ENCODE measurements at regions not wholly inside any gene's neighbourhood (a gene's known extent, or its start where the extent isn't known, plus 50 kb on each side); places are given as distances from the start of the nearest gene placed in this dataset.

DNA sequence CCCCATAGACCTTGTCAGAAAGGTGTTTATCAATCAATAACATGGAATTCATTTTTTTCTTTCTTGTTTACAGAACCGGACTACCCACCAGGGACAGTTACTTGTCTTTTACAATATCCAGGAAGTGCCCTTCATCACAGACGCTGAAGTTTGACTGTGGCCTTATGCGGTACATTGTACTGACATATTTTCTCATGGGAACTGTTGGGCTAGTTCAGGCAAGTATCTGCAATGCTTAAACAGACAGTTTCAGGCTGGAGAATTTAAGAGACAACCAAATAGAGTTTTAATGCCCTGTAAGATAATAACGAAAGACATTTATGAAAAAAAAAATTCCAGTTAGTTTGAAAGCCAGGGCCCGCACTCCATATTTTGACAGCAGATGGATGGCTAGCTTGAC lies 246.4 kb downstream of the GATA3 start:
- TF ChIP-seq, protein P1, sequence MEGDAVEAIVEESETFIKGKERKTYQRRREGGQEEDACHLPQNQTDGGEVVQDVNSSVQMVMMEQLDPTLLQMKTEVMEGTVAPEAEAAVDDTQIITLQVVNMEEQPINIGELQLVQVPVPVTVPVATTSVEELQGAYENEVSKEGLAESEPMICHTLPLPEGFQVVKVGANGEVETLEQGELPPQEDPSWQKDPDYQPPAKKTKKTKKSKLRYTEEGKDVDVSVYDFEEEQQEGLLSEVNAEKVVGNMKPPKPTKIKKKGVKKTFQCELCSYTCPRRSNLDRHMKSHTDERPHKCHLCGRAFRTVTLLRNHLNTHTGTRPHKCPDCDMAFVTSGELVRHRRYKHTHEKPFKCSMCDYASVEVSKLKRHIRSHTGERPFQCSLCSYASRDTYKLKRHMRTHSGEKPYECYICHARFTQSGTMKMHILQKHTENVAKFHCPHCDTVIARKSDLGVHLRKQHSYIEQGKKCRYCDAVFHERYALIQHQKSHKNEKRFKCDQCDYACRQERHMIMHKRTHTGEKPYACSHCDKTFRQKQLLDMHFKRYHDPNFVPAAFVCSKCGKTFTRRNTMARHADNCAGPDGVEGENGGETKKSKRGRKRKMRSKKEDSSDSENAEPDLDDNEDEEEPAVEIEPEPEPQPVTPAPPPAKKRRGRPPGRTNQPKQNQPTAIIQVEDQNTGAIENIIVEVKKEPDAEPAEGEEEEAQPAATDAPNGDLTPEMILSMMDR (optimal IDR thresholded peaks at IDR 0.05 in 1 of 3, IDR thresholded peaks at IDR 0.05 in 1 of 3, conservative IDR thresholded peaks at IDR 0.05 in 1 of 3; ENCODE audit: extremely low read depth in 1 of 3, insufficient read depth in 2 of 3, low read length in 3 of 3), result no peak
- TF ChIP-seq EZH2 (IDR thresholded peaks at IDR 0.05; ENCODE audit: low read length), result no peak
